HG03045 (cell line): ENCODE measurements at regions not wholly inside any gene's neighbourhood (a gene's known extent, or its start where the extent isn't known, plus 50 kb on each side); places are given as distances from the start of the nearest gene placed in this dataset.
"Not testable (repeated sequence)": the region's sequence is repeated elsewhere in the genome, so short reads cannot be mapped to it uniquely, and the experiment has no call there.

Experiments used
- ATAC-seq: cut with Tn5 transposase; IDR thresholded peaks from one replicate; pipeline ENCODE4 v1.9.1; 2021; ENCODE audit warnings: mild to moderate bottlenecking, moderate library complexity; ENCODE audit not compliant: unreplicated experiment

DNA sequence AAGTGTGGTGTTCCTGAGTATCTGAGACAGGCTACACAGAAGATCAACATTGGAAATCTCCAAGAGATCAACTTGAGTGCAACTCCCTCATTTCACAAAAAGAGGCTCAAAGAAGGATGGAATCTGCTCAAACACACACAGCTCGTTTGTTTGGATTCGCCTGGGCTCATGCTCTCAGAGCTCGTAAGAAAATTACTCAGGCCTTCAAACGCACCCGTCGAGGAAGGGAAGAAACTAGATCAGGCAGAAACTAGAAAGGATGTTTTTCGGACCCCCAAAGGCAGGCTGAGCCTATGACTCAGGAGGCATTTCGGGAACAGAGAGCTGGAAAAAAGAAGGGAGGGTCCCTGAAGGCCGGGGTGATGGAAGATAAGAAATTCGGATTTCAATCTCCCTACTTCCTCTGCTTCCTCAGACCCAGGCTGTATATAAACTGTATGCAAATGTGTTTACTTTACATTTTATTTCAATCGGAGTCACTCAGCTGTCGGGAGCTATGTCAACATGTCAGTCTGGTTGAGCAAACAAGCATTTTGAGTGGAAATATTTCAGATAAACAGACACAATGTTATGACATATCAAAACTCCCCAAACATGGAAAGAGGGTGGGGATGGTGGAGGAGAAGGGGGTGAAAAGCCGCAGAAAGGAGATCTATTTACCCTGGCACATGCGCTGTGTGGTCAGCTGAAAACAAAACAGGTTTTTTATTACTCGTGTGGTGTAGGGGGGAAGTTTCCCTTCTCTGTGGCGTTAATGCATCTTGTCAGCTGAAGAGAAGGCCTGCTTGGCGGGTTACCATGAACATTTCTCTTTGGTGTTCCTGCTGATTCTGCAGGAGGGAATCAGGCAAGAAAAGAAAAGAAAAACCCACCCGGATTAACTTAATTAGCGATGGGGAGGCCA, 129.1 kb upstream of the TBX3 start:
- ATAC-seq, result no peak

GRCh38 chr12:114812384-114812783, 128.4 kb upstream of the TBX3 start:
- no peak for ATAC-seq

DNA sequence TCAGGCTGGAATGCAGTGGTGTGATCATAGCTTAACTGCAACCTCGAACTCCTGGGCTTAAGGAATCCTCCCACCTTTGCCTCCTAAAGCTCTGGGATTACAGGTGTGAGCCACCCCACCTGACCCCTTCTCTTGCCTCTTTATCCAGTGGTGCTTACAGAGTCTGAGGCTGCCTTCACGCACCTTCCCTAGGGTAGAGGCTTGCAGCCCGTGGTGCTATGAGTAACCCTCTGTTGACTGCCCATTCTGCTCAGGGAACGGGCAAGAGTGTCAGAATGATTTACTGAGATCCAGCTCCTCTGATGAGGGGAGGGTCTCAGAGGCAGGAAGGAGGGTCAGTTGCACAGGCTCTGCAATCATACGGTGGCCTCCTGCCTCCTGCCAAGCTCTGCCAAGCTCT, 125.1 kb upstream of the TBX3 start:
- ATAC-seq, result no peak

DNA sequence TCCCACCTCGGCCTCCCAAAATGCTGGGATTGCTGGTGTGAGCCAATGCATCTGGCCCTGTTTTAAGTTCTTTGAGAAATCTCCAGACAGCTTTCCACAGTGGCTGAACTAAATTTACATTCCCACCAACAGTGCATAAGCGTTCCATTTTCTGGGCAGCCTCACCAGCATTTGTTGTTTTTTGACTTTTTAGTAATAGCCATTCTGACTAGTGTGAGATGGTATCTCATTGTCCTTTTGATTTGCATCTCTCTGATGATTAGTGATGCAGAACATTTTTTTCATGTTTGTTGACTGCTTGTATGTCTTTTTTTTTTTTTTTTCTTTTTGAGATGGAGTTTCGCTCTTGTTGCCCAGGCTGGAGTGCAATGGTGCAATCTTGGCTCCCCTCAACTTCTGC, 117.4 kb upstream of the TBX3 start:
- not testable (repeated sequence) for ATAC-seq

DNA sequence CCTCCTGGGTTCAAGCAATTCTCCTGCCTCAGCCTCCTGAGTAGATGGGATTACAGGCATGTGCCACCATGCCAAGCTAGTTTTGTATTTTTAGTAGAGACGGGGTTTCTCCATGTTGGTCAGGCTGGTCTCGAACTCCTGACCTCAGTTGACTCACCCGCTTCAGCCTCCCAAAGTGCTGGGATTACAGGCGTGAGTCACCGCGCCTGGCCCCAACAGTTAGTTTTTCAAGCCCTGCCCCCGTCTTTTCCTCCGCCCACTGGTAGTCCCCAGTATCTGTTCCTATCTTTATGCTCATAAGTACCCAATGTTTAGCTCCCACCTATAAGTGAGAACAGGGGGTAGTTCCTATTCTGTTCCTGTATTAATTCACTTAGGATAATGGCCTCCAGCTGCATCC, 116.6 kb upstream of the TBX3 start:
- not testable (repeated sequence) for ATAC-seq

DNA sequence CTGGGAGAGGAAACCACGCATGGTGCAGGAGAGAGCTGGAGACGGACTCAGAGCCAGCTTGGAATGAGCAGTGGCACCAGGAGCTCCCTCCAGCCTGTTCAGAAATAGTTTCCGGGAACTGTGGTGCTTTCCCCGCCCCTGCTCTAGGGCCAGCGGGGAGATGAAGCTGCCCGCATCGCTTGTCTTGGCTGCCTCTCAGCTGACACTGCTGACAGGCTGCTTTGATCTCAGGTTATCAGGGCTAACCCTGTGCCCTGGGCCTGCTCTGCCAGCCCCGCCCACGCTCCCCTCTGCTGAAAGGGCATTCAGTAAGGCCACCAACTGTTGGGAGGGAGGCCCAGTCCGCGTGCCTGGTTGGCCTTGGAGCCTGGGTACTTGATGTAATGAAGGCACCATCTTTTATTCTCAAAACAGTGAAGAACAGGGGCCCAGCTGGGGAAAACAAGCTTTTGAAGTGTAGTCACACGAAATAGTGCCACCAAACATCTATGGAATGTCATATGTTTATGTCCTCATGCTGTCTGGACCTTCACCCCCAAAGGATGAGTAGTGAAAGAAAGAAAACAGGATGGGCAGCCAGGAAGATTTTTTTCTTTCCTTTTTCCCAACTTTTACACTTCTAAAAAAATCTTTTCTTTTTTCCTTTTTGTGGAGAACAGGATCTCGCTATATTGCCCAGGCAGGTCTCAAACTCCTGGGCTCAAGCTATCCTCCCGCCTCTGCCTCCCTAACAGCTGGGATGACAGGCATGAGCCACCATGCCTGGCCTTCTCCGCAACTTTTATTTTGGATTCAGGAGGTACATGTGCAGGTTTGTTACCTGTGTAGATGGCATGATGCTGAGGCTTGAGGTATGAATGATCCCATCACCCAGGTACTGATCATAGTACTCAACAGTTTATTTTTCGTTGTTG, 115.9 kb upstream of the TBX3 start:
- ATAC-seq, result no peak

DNA sequence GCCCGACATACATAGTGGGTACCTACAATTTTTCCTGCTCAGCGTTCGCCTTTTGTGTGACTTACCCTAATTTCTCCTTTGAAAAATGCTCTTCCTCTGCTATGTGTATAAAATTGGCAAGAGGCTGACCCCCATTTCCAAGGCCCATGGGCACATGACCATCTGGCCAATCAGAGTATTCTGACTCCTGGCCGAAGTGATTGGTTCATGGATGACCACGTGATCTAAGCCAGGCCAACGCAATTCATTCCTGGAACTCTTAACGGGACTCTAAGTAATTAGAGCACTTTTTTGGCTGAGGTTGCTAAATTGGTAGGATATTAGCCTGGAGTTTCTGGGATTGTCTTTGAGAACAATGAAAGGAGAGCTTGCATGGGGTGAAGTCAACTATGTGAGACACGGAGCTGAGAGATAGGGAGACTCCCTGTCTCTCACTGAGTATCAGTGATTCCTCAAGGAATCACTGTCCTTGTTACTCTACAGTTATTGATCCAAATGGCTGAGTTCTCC, 110.1 kb upstream of the TBX3 start:
- no peak for ATAC-seq

GRCh38 chr12:114790276-114790675, 106.3 kb upstream of the TBX3 start:
- no peak for ATAC-seq

GRCh38 chr12:114789821-114790220, 105.8 kb upstream of the TBX3 start:
- ATAC-seq, result no peak

GRCh38 chr12:114789276-114789675, 105.3 kb upstream of the TBX3 start:
- ATAC-seq, result no peak

DNA sequence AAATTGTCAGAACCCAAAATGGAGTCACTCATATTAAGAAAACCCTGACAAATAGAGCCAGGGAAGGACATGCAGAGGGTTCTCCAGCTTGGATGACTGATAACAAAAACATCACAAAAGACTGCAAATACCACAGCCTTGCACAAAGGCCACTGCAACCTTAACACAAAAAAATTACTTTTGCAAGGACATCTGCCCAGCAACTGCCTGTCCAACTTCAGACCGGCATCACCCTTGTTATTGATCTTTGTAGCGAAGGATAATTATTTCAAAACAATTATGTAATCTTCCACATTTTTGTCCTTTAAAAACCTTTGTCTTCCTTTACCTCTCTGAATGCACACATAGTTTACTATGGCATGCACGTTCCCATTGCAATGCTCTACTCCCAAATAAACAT, 100.6 kb upstream of the TBX3 start:
- no peak for ATAC-seq

- no peak for ATAC-seq
These were observed 99.2 kb upstream of the TBX3 start for GRCh38 chr12:114783089-114783618.

GRCh38 chr12:114780746-114781399, 96.9 kb upstream of the TBX3 start:
- ATAC-seq, result no peak

GRCh38 chr12:114779647-114780046, 95.7 kb upstream of the TBX3 start:
- ATAC-seq, result no peak

- ATAC-seq, result no peak
These were observed 95.2 kb upstream of the TBX3 start for GRCh38 chr12:114779186-114779585.

DNA sequence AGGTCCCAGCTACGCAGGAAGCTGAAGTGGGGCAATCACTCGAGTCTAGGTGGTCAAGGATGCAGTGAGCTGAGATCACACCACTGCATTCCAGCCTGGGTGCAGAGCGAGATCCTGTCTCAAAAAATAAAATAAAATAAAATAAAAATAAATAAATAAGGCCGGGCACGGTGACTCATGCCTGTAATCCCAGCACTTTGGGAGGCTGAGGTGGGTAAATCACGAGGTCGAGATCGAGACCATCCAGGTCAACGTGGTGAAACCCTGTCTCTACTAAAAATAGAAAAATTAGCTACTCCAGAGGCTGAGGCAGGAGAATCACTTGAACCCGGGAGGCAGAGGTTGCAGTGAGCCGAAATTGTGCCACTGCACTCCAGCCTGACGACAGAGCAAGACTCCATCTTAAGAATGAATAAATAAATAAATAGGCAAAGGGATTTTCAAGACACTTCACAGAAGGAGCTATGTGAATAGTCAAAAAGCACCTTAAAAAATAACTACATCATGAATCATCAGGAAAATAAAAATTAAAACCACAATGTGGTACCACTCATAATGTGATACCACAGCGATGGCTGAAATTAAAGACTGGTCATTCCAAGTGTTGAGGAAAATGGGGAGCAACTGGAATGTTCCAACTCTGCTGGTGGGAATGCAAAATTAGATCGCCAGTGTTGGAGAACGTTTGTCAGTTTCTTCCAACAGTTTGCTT, 92.9 kb upstream of the TBX3 start:
- ATAC-seq, result no peak

- no peak for ATAC-seq
These were observed 90.7 kb upstream of the TBX3 start for GRCh38 chr12:114774699-114775098.

DNA sequence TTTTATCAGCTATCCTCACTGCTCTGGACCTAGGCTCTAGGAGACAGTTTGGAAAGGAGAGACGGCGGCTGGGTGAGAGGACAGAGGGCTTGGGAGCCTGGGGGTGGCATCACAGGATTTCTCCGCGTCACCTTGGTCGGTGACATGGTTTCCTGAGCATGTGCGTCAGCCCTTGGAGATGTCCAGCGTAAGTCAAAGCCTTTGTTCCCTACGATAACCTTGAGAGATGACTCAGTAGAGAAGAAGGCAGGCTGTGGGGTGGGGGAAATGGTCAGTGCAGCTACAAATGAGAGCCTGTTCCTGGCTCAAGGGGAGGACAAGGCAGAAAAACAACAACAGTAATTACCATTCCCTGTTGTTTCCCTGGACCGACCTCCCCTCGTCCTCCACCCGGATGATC, 90.2 kb upstream of the TBX3 start:
- no peak for ATAC-seq

GRCh38 chr12:114770323-114770722, 86.3 kb upstream of the TBX3 start:
- ATAC-seq, result no peak

- ATAC-seq, result no peak
These were observed 85.7 kb upstream of the TBX3 start for GRCh38 chr12:114769634-114770033.
